ENCODE measurements at regions not wholly inside any gene's neighbourhood (a gene's known extent, or its start where the extent isn't known, plus 50 kb on each side); places are given as distances from the start of the nearest gene placed in this dataset.

DNA sequence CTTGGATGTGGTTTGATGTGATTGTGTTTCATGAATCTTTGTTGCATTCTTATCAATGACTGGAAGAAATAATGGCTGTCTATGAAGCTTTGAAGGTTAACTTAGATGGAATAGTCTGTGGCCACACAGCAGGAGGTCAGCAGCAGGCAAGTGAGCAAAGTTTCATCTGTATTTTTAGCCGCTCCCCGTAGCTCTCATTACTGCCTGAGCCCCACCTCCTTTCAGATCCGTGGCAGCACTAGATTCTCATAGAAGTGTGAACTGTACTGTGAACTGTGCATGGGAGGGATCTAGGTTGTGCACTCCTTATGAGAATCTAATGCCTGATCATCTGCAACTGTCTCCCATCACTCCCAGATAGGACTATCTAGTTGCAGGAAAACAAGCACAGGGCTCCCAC, 660.2 kb downstream of the EPHA7 start:
- TF ChIP-seq CTCF (IDR thresholded peaks at IDR 0.05) = no peak
- no peaks in the 10 kb centered on the region for H3K27me3 ChIP-seq (ENCODE audit: control insufficient read depth in 2 of 2, insufficient read depth in 2 of 2, low read length in 2 of 2)
- Mint-ChIP-seq H3K27me3 (ENCODE audit: low read depth in 3 of 3) (no peaks in the 10 kb centered on the region), H3K4me1 (no peaks in the 10 kb centered on the region), H3K36me3 (no peaks in the 10 kb centered on the region), H3K9me3 (peaks cover 0 to 3% (median 0%) of the 10 kb centered on the region in 7 donors), H3K27ac (peak overlapping the region in 1 of 7 donors; percentile 36), H3K4me3 (no peak overlapping the region)
- H3K79me2 ChIP-seq (ENCODE audit: insufficient read depth, low read length) = no peaks in the 10 kb centered on the region
- no peak overlapping the region for H3K4me2 ChIP-seq (replicated peaks; ENCODE audit: extremely low read depth, low read length, poor library complexity, severe bottlenecking)
- intact Hi-C loops (cut with micrococcal nuclease) = no loop called here
- DNase-seq = no peak
- peaks cover 0 to 4% of the 10 kb centered on the region in 2 donors for H3K9me3 ChIP-seq (replicated peaks in 1 of 2; ENCODE audit: control insufficient read depth in 1 of 2, insufficient read depth in 1 of 2, low read length in 2 of 2)
- no peaks in the 10 kb centered on the region for H3K4me1 ChIP-seq (ENCODE audit: control insufficient read depth in 1 of 2, insufficient read depth in 2 of 2, low read length in 2 of 2)
- no peak overlapping the region for H2AFZ ChIP-seq (ENCODE audit: insufficient read depth, low read depth, low read length, poor library complexity, severe bottlenecking)
- no peaks in the 10 kb centered on the region for H4K20me1 ChIP-seq (ENCODE audit: insufficient read depth, low read length)
- no peak overlapping the region for H3K4me3 ChIP-seq (replicated peaks in 1 of 3; ENCODE audit: low read depth in 2 of 3, low read length in 3 of 3)
- no peaks in the 10 kb centered on the region for H3K36me3 ChIP-seq (replicated peaks in 1 of 2; ENCODE audit: control insufficient read depth in 1 of 2, insufficient read depth in 2 of 2, low read length in 2 of 2)
- no peak overlapping the region for H3K27ac ChIP-seq (ENCODE audit: low read depth in 1 of 2, low read length in 2 of 2)
- no peak overlapping the region for H3K9ac ChIP-seq (ENCODE audit: insufficient read depth, low read length, poor library complexity, severe bottlenecking)
- no CpG with 5 or more reads among the region's 3 CpGs for WGBS (ENCODE audit: insufficient coverage)

GRCh38 chr6:92757925-92758324, 661.4 kb downstream of the EPHA7 start:
- intact Hi-C loops (cut with micrococcal nuclease) = no loop called here

More at GRCh38 chr6:92757925-92758324, 661.4 kb downstream of the EPHA7 start:
- no peak for TF ChIP-seq CTCF (IDR thresholded peaks at IDR 0.05)
- Histone ChIP-seq H3K36me3 (replicated peaks in 1 of 2; ENCODE audit: control insufficient read depth in 1 of 2, insufficient read depth in 2 of 2, low read length in 2 of 2) (no peaks in the 10 kb centered on the region), H2AFZ (ENCODE audit: insufficient read depth, low read depth, low read length, poor library complexity, severe bottlenecking) (no peak overlapping the region), H3K27me3 (ENCODE audit: control insufficient read depth in 2 of 2, insufficient read depth in 2 of 2, low read length in 2 of 2) (no peaks in the 10 kb centered on the region), H3K4me2 (replicated peaks; ENCODE audit: extremely low read depth, low read length, poor library complexity, severe bottlenecking) (no peak overlapping the region), H3K9me3 (replicated peaks in 1 of 2; ENCODE audit: control insufficient read depth in 1 of 2, insufficient read depth in 1 of 2, low read length in 2 of 2) (peaks cover 0 to 13% of the 10 kb centered on the region in 2 donors), H4K20me1 (ENCODE audit: insufficient read depth, low read length) (no peaks in the 10 kb centered on the region), H3K4me1 (ENCODE audit: control insufficient read depth in 1 of 2, insufficient read depth in 2 of 2, low read length in 2 of 2) (no peaks in the 10 kb centered on the region), H3K79me2 (ENCODE audit: insufficient read depth, low read length) (no peaks in the 10 kb centered on the region), H3K4me3 (replicated peaks in 1 of 3; ENCODE audit: low read depth in 2 of 3, low read length in 3 of 3) (no peak overlapping the region), H3K27ac (ENCODE audit: low read depth in 1 of 2, low read length in 2 of 2) (no peak overlapping the region), H3K9ac (ENCODE audit: insufficient read depth, low read length, poor library complexity, severe bottlenecking) (no peak overlapping the region)
- H3K36me3 Mint-ChIP-seq = no peaks in the 10 kb centered on the region
- no peaks in the 10 kb centered on the region for H3K4me1 Mint-ChIP-seq
- peaks cover 0 to 7% (median 4%) of the 10 kb centered on the region in 7 donors for H3K9me3 Mint-ChIP-seq
- no peaks in the 10 kb centered on the region for H3K27me3 Mint-ChIP-seq (ENCODE audit: low read depth in 3 of 3)
- no peak overlapping the region for H3K4me3 Mint-ChIP-seq
- DNase-seq = no peak
- no peak overlapping the region for H3K27ac Mint-ChIP-seq
- 82% methylated on average over 2 of the region's 4 CpGs for WGBS (ENCODE audit: insufficient coverage)
